Effector CD4-positive, alpha-beta T cell (primary cell): ENCODE measurements at regions not wholly inside any gene's neighbourhood (a gene's known extent, or its start where the extent isn't known, plus 50 kb on each side); places are given as distances from the start of the nearest gene placed in this dataset.

Experiments
- DNase-seq: peaks from one replicate; pipeline ENCODE4 v3.0.0-alpha.2; 2020

- no peak for DNase-seq
These were observed 686.7 kb downstream of the METTL4 start for GRCh38 chr18:1884623-1885022.

- DNase-seq: no peak
These were observed 679.7 kb downstream of the METTL4 start for GRCh38 chr18:1891641-1892040.

- no peak for DNase-seq
These were observed 679.1 kb downstream of the METTL4 start for GRCh38 chr18:1892191-1892590.

DNA sequence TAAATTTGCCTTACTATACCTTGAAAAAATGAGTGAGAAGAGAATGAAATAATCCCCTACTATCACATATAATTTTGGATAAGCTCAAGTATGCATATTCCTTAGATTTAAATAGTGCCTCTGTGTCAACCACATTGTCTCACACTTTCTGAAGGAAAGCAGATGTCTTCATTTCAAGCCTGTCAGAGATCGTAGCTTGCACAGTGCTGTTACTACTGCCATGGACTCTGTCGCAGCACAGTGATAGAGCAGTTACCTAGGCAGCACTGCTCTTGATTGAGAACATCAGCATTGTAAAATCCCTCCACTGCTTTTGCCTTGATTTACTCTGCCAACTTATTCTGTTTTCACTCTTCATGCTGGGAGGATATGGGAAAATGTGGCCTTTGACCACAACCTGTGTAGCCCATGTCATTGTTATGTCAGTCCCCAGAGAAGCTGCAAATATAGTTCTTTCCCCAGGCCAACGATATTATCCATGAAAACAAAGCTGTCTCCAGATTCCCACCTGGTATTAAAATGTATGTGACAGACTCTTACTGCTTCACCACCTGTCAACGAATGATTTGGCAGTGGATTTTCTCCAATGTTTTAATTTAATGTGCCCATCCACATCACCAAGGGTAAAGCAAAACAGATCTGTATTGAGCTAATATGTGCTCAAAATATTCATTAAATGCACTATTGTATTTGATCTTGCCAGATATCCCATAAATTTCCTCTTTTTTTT lies 675.7 kb downstream of the METTL4 start:
- DNase-seq: no peak

DNA sequence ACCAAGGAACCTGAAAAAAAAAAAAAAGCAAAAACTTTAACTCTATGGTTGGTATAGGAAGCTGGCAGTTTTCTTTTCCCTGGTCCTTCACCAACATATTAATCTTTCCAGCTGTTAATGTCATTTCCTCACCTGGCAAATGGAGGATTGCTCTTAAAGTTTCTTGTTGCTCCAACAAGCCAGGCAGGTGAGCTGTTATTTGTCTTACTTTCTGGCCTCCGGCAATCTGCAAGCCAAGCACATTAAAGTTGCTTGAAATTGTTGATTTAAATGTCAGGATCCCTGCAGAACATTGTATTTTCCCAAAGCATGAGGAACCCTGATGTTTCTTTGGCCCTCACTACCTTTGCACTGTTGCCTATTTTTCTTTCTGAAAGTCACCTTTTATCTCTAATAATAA lies 664.9 kb downstream of the METTL4 start:
- DNase-seq: no peak

DNA sequence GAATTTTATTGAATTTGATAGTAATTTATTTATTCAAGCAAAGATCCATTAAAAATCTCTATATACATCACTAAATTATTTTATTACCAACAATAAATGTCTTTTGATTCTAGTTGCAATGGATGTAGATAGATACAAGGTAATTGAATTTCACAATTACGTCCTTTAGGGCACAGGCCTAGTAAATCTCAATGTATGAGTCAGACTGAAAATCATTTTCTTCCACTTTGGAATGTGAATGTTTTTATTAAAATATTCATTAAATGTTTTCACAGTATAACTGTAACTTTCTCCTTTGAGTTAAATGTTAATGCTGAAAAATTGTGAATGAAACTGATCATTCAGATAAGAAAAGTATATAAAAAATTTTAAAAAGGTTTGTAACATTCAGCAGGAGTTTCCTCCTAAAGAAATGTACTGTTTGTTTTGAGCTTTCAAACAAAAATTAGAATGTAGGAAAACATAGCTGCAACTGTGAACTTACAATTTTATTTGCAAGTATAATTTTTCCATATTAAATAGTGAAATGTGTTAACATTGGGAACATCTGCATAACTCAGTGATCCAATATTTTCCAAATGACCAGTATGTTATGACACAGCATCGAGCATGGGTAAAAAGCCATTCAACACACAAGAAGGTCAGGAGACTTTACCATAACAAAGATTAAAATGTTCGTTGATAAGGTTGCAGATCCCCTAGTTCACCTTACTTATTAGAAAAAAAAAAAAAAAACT lies 663.7 kb downstream of the METTL4 start:
- no peak for DNase-seq

- DNase-seq: no peak
These were observed 656.8 kb downstream of the METTL4 start for GRCh38 chr18:1914489-1914888.

DNA sequence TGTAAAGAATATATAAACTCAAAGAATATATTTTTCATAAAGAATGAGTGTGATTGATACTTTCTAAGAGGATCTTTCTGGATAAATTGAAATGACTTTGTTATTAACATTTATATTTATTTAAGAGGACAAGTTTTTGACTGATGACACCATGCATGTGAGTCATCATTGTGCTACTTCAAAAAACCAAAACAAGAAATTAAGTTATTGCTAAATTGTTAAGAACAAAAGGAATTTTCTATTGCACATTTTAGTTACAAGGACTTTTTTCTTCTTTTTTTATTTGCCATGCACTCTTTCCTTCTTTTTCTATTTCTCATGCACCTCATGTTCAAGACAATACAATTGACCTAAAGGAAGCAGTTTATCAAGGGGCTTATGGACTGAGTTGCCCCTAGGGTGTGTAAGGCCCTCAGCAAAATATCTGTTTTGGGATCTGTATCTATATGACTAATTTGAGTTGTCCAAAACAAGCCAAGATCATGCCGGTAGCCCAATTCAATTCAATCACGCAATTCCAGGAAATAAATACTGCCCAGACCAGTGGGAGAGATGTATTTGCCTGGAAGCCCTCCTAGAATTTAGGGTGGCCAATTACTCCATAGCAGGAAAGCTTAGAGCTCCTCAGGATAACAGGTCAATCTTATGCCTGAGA lies 654.3 kb downstream of the METTL4 start:
- DNase-seq: no peak

DNA sequence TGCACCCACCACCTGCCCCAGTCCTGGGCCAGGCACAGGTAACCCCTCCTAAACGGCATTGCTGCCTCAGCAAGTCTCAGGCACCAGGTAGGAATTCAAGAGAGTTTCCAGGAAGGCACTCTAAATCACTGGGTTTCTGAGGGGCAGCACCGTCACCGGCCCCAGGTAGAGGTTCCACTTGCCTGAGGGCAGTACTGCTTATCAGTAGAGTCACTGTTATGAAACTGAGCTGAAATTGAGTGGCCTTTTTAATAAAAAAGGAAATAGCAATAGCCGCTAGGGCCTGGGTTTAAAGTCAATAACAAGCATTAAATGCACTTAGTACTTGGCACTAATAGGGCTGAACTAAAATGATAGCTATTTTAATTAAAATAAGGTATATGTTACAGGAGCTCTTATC lies 653.7 kb downstream of the METTL4 start:
- no peak for DNase-seq

DNA sequence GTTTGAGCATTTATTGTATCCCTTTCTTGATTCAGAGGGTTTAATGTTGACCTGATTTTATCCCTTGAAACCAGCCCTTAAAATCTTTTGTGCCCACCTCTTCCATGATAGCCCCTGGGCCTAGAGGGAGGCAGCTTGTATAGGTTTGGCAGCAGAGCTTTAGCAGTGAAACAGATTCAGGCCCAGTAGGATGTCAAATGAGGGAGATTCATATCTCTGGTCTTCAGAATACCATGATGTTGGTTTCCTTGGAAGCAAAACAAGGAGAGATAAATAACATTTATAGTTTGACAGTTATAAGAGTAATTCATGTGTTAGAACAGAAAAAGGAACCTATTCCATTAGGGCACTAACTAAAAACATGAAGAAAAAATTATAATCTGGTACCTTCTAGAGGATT lies 649.2 kb downstream of the METTL4 start:
- no peak for DNase-seq

DNA sequence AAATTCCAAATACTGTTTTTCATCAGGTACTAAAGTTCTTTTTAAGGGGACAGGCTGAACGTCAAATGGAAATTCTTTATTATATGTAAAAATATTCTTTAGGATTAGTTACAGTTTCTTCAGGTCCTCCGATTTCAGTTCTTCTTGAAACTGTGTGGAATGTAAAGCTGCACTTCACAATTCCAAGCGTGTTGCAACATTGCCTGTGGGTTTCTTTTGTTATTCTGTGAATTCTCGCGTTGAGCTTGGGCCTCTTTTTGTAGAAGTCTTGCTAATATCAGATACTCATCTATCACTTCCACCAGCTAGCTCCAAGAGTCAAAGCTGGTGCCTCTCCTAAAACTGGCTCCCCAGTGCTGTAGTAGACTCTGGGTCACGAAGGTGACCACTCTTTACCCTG lies 642.6 kb downstream of the METTL4 start:
- DNase-seq: no peak

DNA sequence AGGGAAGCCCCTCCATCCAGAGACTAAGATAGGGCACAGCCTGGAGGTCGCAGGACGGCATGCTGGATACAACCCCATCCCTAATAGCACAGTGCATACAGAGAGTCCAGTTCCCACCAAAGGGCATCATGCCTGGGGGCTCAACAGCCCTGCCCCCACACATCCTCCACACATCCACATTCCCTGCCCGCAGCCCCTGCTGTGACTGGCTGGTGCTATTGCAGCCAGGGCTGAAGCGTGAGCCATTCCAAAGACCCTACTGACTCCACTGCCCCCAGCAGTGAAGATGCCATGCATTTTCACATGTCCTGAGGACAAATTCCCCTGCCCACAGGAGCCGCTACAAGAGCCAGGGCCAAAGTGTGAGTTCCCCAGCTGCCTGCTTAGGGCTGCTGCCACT lies 641.6 kb downstream of the METTL4 start:
- no peak for DNase-seq

DNA sequence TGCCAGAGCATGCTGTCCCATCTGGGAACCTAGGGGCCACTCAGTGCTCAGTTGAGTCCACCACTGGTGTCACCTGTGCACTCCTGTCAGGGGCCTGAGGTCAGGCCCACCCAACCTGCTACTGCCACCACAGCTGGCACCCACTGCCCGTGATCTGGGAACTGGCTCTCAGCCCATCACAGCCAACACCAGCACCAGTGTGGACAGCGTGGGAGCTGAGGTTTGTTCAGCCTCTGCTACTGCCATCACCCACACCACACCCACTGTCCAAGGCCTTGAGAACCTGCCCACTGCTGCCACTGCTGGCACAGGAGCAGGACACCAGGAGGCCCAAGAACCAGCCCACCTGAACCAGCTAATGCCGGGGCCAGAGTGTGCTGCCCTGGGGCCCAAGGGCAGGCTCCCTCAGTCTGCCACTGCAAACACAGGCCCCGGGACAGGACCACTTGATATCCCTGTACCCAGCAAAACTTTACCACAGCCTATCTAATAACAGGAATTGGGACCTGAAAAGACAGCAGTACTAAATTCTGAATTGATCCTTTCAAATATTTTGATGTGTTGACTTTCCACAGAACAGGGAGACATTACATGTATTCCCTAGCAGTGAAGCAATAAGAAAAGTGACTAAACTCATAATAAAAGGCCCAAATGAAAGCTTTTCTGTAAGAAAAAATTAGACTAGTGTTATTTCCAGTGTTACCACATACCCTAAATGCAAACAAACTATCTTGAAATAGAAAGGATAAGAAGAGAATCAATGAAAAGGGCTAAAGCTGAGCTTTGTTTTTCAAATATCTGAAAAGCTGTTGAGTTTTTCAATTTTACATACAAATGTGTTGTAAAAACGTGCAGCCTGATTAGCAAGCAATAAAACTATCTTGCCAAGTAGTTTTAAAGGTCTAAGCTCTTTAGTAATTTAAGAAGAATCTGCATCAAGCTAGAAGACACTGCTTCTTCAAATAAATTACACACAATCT lies 640.7 kb downstream of the METTL4 start:
- no peak for DNase-seq

- no peak for DNase-seq
These were observed 618.8 kb downstream of the METTL4 start for GRCh38 chr18:1952486-1952885.

- DNase-seq: no peak
These were observed 616.6 kb downstream of the METTL4 start for GRCh38 chr18:1954583-1955312.

DNA sequence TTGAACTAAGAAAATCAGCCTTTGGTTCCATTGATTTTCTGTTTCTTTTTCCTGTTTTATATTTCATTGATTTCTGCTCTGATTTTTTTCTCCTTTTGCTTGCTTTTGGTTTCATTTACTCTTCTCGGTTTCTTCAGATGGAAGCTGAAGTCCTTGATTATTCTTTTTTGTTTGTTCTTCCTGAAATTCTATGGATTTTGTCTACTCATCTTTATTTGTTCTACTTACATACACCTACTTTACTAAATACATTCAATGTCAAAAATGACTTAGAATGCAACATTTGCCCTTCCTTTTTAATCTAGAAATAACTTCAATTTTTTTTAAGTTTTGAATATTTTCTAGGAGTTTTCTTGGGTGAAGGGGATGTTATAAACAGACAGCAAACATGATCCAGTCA lies 612.5 kb downstream of the METTL4 start:
- no peak for DNase-seq

DNA sequence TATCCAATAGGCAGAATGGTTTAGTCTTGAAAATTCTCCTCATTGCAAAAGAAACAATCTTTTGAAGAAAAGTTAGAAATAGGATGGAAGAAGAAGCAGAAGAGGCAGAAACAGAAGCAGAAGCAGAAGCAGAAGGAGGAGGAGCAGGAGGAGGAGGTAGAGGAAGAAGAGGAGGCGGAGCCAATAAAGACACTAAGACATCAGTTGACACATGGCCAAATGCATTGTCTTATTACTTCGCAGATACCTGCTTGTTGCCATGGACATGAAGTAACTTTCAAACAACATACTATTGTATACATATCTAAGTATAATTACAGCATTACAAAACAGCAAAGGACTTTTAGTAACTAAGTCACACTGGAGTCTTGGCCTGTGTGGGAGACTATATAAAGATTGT lies 606.3 kb downstream of the METTL4 start:
- DNase-seq: no peak

GRCh38 chr18:1965541-1965940 lies 605.8 kb downstream of the METTL4 start:
- DNase-seq: no peak

DNA sequence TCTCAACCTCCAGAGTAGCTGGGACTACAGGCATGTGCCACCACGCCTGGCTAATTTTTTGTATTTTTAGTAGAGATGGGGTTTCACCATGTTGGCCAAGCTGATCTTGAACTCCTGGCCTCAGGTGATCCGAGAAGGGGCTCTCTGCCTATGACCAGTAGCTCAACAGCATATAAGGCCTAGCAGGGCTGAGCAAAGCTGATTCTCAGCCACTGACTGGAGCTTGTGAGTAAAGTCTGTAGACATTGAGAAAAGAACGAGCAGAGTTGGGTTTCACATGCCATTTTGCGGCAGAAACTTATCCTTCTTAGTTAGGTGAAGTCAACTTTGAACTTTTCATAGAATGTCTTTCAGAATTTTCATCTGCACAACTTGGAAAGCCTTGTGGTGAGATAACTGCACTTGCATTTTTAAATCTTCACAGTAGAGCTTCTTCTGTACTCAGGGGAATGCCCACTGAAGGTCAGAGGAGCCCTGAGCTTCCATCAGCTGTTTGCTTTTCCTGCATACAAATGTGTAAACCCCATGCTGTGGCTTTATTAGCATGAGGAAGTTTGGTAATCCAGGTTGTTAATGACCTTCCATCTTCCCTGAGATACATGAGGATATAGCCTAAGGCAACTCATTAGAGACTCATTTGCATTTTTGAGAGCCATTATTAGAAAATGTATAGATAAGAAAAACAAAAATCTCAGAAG lies 602.4 kb downstream of the METTL4 start:
- DNase-seq: no peak

DNA sequence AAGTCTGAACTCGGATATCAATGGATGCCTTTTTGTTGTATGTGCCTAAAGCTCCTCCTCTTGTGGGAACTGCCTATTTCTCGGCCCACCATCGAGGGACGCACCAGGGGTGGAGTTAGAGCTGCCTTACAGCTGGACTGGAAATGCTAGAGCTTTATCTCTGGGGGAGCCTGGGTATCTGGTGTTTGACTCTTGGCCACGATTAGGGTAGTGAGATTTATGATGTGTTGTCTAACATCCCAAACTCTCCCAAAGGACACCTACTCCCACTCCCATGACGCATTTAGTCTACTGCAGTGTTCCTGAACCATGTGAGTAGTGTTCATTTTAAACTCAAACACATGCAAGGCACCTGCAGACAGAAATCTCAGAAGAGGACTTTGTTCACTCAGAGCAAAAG lies 594.8 kb downstream of the METTL4 start:
- DNase-seq: no peak

GRCh38 chr18:1982056-1982455 lies 589.2 kb downstream of the METTL4 start:
- no peak for DNase-seq
